Activated T-helper 17 cell treated with anti-CD3 and anti-CD28 coated beads, Interleukin-2, amount 50 U/mL, for 72 hours (primary cell): ENCODE measurements at regions not wholly inside any gene's neighbourhood (a gene's known extent, or its start where the extent isn't known, plus 50 kb on each side); places are given as distances from the start of the nearest gene placed in this dataset.

Source experiments
- ATAC-seq: fragments of 150-1000 bp; cut with Tn5 transposase; replicated peaks from 2 replicates; pipeline ENCODE4 v1.10.0; 2021; ENCODE audit warnings: mild to moderate bottlenecking, moderate library complexity
- H3K27ac Mint-ChIP-seq: one replicate; pipeline ENCODE4 v1.8.0; 2022; ENCODE audit warnings: mixed read lengths
- H3K27me3 Mint-ChIP-seq: one replicate; pipeline ENCODE4 v1.8.0; 2022; ENCODE audit warnings: mixed read lengths
- H3K36me3 Mint-ChIP-seq: one replicate; pipeline ENCODE4 v1.8.0; 2022; ENCODE audit warnings: low read depth, mild to moderate bottlenecking, mixed read lengths
- H3K4me1 Mint-ChIP-seq: one replicate; pipeline ENCODE4 v1.8.0; 2022; ENCODE audit warnings: mixed read lengths
- H3K4me3 Mint-ChIP-seq: one replicate; pipeline ENCODE4 v1.8.0; 2022; ENCODE audit warnings: mild to moderate bottlenecking, mixed read lengths
- H3K9me3 Mint-ChIP-seq: one replicate; pipeline ENCODE4 v1.8.0; 2022; ENCODE audit warnings: mixed read lengths

DNA sequence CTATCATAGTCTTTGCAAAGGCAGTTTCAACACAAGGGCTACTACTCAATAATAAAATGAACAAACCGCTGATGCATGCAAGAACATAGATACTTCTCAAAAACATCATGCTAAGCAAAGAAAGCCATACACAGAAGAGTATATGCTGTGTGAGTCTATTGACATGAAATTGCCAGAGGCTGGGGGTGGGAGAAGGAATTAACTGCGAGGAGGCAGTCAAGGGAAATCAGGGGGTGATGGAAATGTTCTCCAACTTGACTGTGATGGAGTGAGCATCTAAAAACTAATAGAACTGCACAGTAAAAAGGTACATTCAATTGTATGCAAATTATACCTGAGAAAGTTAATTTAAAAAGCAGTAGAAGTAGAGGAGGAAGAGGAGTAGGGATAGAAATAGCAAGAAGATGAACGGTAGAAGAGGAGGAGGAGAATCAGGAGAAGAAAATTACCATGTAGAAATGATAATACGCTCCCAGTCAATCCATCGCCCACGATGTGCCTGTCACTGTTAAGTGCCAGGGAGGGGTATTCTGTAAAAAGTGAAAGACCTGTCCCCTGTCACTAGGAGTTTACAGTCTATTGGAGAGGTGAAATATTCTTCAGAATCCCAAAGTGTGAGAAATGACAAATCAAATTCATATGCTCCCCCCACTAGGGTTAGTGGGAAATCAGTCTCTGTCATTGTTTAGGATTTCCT, 90.3 kb downstream of the B3GNT2 start:
- H3K4me1 Mint-ChIP-seq = peaks cover 6% of the 10 kb centered on the region
- no peaks in the 10 kb centered on the region for H3K27me3 Mint-ChIP-seq
- H3K9me3 Mint-ChIP-seq = no peaks in the 10 kb centered on the region
- no peak for ATAC-seq
- no peak overlapping the region for H3K4me3 Mint-ChIP-seq
- no peaks in the 10 kb centered on the region for H3K36me3 Mint-ChIP-seq
- H3K27ac Mint-ChIP-seq = no peak overlapping the region

DNA sequence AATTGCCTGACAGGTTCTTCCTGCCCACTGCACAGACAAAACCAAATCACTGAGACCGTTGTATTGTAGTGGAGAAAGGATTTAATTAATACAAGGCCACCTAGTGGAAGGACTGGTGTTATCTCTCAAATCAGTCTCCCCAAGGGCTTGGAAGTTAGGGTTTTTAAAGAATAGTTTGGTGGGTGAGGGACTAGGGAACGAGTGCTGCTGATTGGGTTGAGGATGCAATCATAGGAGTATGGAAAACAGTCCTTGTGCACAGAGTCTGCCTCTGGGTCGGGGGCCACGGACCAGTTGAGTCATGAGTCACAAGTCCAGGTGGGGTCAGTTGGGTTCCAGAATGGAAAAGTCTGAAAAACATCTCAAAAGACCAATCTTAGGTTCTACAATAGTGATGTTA, 89.1 kb downstream of the B3GNT2 start:
- no peaks in the 10 kb centered on the region for H3K36me3 Mint-ChIP-seq
- H3K4me1 Mint-ChIP-seq = peaks cover 6% of the 10 kb centered on the region
- no peaks in the 10 kb centered on the region for H3K27me3 Mint-ChIP-seq
- H3K4me3 Mint-ChIP-seq = no peak overlapping the region
- ATAC-seq = no peak
- no peak overlapping the region for H3K27ac Mint-ChIP-seq
- H3K9me3 Mint-ChIP-seq = no peaks in the 10 kb centered on the region

DNA sequence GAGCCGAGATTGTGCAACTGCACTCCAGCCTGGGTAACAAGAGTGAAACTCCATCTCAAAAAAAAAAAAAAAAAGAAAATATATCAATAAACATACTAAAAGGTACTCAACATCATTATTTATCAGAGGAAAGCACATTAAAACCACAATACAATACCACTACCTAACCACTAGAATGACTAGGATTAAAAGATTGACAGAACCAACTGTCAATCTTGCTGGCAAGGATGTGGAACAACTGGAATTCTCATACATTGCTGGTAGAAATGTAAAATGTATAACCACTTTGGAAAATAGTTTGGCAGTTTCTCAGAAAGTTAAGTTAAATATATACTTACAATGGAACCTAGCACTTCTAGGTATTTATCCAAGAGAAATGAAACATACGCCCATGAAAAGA, 88.6 kb downstream of the B3GNT2 start:
- Mint-ChIP-seq H3K4me1 (peaks cover 6% of the 10 kb centered on the region), H3K27ac (no peak overlapping the region), H3K9me3 (no peaks in the 10 kb centered on the region), H3K36me3 (no peaks in the 10 kb centered on the region), H3K4me3 (no peak overlapping the region), H3K27me3 (no peaks in the 10 kb centered on the region)
- ATAC-seq = no peak

DNA sequence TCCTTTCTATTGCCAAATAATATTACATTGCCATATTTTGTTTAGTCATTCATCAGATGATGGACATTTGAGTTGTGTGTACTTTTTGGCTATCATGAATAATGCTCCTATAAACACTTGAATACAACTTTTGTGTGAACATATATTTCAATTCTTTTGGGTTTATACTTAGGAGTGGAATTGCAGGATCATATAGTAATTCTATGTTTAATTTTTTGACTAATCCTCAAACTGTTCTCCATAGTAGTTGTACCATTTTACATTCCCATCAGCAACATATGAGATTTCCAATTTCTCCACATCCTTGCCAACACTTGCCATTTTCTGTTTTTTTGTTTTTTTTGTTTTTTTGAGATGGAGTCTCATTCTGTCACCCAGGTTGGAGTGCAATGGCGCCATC, 87.2 kb downstream of the B3GNT2 start:
- Mint-ChIP-seq H3K27me3 (no peaks in the 10 kb centered on the region), H3K27ac (no peak overlapping the region)
- ATAC-seq = no peak

DNA sequence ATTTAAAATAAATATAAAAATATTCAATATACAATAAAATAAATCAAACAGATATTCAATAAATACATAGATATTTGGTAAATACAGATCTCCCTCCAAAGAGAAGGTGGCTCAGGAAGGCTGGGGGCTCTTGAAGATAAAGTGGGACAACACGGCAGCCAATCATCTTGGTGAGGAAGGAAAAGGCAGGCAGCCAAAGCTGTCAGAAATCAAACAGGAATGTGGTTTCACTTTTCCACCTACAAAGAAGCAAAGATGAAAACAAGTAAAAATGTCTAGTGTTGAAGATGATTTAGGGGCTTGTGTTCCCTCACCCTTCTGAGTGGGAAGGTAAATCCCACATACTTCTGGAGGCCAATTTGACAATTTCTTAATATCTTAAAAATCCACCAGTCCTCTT, 85.7 kb downstream of the B3GNT2 start:
- Mint-ChIP-seq H3K27ac (no peak overlapping the region), H3K4me1 (no peaks in the 10 kb centered on the region), H3K9me3 (peaks cover 7% of the 10 kb centered on the region), H3K36me3 (no peaks in the 10 kb centered on the region), H3K4me3 (no peak overlapping the region), H3K27me3 (no peaks in the 10 kb centered on the region)
- ATAC-seq = no peak

More for the DNA sequence above, 87.2 kb downstream of the B3GNT2 start:
- Mint-ChIP-seq H3K4me1 (peaks cover 6% of the 10 kb centered on the region), H3K4me3 (no peak overlapping the region), H3K36me3 (no peaks in the 10 kb centered on the region), H3K9me3 (no peaks in the 10 kb centered on the region)

DNA sequence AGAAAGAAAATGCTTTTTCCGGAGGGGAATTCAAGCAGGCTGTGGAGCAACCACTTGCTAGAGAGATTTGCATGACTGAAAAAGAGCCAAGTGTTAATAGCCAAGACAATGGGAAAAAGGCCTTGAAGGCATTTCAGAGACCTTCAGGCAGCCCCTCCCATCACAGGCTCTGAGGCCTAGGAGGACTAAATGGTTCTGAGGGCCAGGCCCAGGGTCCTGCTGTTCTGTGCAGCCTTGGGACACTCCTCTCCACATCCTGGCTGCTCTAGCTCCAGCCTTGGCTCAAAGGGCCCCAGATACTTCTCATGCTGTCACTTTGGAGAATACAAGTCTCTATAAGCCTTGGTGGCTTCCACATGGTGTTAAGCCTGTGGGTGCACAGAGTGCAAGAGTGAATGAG, 81.8 kb downstream of the B3GNT2 start:
- ATAC-seq = no peak
- Mint-ChIP-seq H3K36me3 (no peaks in the 10 kb centered on the region), H3K27ac (no peak overlapping the region), H3K4me1 (no peaks in the 10 kb centered on the region), H3K9me3 (peaks cover 7% of the 10 kb centered on the region), H3K4me3 (no peak overlapping the region), H3K27me3 (no peaks in the 10 kb centered on the region)
